ENCODE measurements at regions not wholly inside any gene's neighbourhood (a gene's known extent, or its start where the extent isn't known, plus 50 kb on each side); places are given as distances from the start of the nearest gene placed in this dataset.

DNA sequence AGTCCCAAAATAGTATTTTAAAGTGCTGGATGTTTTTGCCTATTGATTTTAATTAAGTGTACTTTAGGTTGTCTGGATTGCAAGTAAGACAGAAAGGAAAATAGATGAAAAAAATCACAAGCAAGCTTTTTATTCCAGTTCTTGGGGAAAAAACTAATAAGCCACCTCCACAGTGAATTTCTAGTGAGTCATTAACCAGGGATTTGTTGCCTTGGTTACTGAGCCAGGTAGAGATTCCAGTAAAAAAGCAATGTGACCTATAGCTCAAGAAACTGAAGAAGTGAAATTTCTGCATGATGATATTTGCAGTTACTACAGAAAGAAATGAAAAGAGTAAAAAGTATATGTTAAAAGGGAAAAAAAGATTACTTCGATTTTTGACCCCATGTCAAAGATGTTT, 160.6 kb downstream of the METTL4 start:
- DNase-seq: no peak

DNA sequence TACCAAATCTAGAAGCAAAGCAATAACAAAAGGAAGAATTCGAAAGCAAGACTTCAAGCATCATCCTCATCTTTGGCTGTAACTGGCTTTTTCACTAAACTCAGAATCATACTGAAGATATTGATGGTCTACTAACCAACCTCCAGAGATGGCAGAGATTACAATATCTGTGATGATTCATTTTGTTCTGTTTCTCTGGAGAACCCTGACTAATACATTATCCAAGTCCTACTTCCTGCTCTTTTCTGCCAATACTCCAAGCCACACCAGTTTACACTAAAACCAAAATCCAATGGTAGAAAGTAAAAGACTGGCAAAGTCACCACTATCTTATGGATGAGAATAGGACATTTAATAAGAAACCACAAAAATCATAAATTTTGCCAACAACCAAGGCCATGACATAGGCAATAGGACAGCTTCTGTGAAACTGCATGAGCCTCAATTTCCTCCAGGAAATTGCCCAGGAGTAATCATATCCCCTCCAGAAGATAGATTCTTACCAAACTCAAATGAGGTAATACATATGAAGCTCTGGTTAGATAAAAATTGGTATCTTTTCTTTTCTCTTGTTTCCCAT, 159.8 kb downstream of the METTL4 start:
- no peak for DNase-seq

DNA sequence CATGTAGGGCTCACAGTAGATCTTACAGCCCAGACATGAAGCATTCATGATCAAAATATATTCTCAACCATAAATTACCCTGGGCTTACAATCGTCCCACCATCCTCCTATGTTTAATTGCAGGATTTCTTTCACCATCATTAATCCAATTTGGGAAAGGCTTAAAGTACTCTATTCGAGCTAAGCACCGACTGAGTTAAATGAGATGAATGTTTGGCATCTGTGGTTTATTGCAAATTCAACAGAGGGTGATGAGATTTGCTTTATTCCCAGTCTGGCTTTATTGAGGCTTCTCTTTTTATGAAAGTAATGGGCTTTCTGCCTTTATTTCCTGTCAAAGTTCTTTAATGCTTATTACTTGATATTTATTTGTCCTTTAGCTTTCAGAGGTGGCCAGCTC, 159.0 kb downstream of the METTL4 start:
- no peak for DNase-seq

DNA sequence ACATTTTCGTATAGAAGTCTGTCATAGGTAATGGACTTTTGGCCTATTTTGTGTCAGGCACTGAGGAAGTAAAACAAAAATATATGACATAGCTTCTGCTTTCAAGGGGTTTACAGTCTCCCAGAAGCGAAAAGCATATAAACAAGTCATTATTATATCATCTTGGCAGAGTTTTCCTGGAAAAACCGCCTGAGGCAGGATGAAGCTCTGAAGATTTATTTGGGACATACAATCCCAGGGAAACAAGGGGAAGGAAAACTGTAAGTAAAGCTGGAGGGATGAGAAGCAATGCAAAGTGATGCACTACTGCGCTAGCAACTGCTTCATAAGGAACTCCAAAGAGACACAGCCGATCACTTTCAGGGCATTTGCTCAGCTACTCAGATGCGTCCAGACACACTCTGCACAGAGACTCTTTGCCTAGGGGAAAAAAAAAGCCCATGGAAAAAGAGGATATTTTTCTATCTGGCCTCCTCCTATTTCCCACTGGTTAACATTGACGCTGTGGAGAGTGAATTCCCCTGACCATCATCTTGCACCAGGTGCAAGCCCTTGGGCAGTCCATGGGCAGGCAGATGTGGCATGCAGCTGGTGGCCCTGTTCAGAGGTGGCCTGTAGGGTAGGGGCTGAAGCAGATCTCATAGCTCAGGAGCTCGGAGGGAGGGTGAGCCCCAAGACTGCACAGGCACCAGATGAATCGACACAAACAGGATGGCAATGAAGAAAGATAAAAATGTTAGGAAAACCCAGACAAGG, 158.1 kb downstream of the METTL4 start:
- no peak for DNase-seq

DNA sequence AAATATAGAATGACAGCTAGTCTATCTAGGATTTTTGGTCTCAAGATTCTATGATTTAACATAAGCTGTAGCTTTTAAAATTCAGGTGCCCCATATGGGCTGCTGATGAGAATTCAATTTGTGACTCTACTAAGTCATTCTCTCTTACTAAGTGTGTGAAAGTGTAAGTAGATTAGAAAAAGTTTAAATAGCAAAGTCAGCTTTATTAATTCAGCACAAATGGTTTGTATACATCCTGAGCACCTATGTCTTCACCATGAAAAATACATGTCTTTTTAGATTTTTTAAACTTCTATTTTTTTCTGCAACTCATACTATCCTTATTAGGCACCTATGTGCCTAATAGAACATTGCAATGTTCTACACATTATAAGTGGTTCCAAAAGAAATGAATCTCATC, 157.1 kb downstream of the METTL4 start:
- DNase-seq: no peak

DNA sequence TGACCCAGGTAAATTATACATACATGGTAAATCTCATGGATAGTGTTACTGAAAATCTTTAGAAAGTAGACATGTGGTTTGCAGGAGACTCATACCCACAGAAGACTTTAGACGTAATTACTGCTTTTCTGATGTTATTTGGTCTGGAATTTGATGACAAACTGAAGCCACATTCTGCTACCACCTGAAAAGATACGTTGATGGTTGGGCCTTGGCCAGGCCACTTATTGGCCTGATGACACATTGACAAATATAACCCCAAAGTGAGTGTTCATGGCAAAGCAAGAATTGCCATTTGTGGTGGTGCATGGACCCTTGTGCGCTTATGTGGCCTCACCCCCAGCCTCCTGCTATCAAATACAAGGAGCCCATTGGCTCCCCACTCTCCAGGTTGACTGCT, 155.6 kb downstream of the METTL4 start:
- no peak for DNase-seq

DNA sequence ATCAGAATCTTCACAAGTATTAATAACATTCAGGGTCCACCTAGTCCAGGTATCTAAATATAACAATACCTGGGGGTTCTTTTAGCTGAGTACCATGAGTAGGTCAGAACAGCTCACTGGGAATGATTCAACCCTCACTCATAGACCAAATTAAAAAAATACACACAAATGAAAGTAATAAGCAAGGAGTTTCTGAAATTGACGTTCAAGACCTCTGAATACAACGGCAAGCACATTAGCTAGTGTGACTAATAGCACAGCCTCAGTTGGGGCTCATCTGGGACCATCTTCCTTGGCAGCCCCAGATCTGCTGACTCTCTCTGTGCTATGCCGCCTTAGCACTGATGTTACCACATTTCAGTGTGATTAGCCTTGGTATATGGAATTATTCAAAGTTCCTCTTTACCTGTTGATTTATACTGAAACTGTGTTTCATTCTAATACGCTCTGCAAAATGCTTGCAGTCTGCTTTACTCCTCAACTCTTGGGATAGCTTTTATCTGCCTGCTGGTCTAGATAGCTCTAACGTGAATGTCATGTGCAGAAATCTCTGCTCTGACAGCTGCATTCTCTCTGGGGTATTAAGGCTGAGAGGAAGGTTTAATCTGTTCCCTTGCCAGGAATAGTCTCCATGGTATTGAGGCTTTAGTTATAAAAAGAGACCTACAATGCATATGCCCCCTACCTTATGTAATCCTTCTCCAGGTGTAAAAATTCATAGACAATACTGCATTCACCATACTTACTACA, 153.3 kb downstream of the METTL4 start:
- DNase-seq: no peak

DNA sequence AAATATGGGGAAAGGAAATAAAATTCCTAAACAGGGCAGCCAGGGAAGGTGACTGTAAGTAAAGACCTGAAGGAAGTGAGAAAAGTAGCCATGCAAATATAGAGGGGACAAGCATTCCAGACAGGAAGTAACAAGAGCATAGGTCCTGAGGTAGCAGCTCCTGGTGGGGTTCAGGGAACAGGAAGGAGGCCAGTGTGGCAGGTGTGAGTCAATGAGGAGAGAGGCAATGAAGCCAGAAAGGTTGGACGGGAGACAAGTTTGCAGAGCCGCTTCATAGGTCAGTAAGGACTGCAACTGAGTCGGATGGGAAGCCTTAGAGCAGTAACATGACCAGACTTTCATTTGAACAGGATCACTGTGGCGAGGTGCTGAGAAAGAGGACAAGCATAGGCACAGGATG, 150.9 kb downstream of the METTL4 start:
- no peak for DNase-seq

DNA sequence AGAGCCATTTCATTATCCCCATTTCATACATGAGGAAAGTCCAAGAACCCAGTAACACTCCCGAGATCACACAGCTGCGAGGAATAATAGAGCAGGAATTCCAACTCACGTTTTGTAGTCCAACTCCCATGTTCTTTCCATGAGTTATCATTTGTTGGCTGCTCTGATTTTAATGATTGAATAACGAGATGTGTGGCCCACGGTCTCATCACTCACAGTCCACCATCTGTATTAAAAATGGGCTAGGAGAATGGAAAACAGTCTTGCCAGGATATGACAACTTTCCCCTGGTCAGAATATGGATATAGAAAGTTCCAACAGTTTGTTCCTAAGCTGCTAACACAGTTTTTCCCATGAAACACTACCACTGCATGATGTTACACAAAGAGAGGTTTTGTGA, 147.5 kb downstream of the METTL4 start:
- no peak for DNase-seq

DNA sequence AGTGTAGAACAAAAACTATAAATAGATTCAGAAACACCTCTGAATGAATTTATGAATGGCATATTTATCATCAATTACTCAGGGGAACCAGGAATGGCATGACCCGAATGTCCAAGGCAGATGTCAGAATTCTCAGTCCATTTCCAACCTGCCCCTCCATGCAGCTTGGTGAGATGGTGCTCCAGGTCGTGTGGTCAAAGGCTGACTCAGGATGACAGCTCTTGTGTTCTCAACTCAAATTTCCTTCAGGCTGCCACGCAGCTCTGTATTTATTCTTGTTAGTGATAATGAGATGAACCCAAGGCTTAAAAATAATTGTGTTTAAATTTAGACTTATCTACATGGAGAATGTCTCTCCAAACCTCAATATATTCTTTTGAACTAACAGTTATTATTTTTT, 146.9 kb downstream of the METTL4 start:
- no peak for DNase-seq

DNA sequence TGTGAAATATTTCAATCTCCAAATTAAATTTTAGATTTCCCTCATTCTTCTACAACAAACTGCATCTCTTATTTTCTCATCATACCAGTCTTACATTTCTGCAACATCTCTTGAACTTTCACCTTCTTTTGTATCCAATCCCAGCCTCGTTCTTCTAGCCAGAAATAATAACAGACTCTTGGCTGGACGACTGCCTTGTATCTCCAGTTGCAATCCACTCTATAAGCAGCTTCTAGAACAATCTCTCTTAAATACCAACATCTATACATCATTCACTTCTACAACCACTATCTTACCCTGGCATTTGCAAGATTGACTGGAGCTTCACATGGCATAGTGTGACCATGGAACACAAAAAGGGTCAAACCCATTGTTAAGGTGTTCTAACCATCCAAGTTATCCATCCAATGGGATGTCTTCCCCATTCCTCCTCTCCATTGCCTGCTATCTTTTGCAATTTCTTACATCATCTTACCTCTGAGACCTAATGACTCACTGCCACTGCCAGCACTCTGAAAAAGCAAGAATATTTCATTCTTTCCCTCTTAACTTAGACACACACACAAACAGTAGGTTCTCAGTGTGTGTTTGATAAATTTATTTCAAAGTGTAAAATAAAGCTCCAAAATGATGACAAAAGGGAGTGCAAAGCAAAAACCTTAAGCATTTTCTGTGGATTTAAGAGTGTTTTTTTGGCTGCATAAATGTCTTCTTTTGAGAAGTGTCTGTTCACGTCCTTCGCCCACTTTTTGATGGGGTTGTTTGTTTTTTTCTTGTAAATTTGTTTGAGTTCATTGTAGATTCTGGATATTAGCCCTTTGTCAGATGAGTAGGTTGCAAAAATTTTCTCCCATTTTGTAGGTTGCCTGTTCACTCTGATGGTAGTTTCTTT, 145.6 kb downstream of the METTL4 start:
- DNase-seq: no peak

DNA sequence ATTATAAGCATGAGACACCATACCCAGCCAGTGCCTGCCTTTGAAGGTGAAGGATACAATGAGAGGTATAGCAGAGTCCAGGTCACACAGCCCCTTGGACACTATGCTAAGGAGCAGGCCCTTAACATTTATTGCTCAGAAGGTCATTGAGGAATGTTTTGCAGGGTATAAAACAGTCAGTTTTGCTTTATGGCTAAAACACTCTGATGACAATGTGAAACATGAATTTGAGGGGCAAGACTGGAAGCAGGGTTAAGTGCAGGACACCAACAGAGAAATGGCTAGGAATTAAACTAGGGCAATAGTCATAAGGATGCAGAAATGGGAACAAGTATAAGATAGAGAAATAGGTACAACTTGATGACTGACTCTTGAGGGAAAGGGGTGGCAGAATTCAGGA, 141.1 kb downstream of the METTL4 start:
- DNase-seq: no peak

DNA sequence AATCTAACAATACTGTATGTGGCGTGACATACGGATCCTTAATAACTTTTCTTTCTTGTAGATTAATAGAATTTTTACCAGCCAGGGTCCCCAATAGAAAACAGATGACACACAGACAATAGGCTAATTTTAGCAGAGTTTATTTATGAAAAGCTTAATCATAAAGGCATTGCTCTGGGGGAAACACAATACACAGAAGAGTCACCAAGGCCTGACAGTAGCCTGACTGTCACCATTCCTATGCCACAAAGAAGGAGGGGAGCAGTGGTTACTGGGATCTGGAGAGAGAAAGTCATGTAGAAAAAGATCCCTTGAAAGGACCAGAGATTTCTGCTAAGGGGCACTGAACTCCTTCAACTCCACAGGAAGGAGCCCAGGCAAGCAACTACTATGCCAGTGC, 139.5 kb downstream of the METTL4 start:
- DNase-seq: no peak

DNA sequence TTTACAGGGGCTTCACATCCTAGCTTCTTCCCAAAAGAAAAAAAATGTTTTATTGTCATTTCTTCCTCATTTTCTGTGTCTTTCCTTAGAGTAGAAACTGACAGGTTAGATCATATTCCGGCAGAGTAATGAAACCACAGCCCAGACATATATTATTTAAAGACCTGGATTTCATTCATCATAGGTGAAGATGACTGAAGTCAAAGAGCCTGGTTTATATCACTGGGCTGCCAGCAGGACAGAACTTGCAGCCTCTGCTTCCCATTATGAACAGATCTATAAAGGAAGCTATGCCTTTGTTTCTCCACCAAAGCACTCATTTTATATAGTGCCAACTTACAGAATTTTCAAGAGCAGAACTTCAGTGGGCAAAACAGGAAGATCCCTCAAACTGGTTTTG, 137.9 kb downstream of the METTL4 start:
- no peak for DNase-seq

DNA sequence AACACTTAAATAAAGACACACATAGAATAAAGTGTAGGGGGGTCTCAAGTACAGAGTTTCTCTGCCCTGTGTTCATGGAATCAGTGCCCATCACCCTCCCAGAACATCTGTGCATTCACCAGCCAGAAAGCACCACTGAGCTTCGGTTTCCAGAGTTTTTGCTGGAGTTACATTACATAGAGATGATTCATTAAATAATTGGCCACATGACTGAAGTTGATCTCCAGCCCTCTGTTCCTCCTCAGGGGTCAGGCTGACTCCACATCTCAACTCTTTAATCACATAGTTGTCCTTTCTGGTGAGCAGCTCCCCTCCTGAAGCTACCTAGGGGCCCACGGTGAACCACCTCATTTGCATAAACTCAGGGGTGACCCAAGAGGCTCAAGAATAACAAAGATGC, 129.8 kb downstream of the METTL4 start:
- DNase-seq: no peak

DNA sequence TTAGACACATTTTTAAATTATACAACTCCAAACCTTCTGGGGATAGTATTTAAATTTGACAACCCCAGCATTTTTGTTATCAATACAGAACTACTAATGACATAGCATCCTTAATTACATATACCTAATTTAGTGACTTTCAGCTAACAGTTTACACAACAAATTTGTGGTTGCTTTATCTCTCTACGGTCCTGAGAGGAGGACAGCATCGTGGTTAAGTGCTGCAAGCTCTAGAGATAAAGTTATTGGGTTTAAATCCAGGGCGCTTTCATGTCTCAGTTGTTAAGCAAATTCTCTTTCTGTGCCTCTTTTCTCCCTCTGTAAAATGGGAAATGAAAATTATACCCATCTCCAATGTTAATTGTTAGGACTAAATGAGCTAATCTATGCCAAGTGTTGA, 129.3 kb downstream of the METTL4 start:
- no peak for DNase-seq

DNA sequence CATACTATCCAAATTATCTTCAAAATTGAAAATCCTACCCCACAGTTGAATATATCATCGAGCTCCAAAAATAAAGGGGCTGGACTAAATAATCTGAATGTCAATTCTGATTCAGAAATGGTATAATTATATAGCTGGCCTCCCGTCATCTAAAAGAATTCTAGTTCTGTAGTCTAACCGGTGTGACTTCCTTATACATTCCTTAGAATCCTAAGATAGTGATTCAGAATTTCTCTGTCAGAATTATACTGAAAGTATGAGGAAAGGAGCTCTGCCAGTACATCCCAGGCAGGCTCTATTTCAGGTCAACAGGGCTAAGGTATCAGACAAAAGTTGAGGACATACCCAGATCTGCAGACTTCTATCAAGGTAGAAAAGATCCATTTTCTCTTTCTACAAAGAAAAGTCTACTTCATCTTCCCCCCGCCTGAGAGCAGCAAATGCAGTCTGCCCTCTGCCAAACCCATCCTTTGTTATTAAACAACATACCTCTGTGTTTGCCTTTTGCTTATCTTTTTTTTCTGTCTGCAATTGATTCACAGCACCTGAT, 128.5 kb downstream of the METTL4 start:
- DNase-seq: no peak

DNA sequence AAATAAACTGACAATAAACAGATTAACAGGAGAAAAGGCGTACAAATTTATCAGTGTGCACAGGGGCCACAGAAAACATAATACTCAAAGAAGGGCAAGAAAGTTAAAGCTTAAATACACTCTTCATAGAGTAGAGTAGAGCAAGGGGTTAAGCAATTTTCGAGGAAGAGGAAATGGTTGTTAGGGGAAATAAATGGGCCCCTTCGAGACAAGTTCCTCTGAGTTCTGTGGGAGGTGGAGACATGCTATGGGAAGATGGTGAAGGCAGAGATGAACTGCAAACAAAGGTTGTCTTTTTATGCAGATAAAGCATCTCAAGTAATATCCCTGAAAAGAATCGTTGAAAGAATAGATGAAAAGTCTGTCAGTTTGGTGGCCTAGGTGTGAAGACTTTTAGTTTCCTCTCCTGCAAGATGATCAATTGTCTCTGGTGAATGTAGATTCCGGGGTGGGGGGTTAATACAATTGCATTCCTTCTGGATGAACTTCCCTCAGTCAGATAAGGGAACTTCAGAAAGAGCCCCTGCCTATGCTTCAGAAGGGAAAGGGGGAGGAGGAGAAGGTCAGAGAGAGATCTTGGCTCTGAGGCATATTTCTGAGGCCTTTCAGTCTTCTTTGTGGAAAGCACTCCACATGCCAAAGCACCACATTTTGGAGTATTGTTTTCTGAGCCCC, 127.0 kb downstream of the METTL4 start:
- DNase-seq: no peak

DNA sequence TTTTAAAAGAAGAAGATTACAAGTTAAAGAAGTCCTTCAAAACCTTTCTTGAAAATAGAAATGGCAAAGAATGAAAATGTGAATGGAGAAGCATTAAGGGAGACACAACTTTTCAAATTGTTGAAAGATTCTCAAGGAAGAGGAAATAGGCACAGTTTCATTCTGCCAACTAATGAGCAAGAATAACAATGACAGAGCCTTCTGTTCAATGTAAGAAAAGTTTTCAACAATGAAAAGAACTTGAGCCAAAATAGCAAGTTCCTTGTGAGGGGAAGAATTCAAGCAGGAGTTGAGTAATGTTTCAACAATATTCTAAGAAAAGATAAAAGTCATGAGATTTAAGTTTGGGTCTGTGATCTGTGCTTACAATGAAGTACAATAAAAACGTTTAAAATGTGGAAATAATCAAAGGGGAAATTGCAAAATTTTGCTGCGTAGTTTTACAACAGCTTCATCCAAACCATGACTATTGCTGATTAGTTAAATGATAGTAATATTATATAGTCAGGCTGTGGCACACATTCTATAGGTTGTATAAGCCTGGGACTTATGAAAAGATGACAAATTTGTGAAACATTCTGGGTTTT, 122.6 kb downstream of the METTL4 start:
- no peak for DNase-seq

DNA sequence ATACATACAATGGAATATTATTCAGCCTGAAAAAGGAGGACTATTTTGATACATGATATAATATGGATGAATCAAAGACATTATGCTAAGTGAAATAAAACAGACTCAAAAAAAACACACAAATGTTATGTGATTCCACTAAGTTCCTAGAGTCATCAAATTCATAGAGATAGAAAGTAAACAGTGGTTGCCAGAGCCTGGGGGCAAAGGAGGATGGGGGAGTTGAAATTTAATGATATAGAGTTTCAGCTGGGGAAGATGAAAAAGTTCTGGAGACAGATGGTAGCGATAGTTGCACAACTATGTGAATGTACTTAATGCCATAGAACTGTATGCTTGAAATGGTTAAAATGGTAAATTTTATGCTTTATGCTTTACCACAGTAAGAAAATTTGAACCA, 119.7 kb downstream of the METTL4 start:
- no peak for DNase-seq

DNA sequence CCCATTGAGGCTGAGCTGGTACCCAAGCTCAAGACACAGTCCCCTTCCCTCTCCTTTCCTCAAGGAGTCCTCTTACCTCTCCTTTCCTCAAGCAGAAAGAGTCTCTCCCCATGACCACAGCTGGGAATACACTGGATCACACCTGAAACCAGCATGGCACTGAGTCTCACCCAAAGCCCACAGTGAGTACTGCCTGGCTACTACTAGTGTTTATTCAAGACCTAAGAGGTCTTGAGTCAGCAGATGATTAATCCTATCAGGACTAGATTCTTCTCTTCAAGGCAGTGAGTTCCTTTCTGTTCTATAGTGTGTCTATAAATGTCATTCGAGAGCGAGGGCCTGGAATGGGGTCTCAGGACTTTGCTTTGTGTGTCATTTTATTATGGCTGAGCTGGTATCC, 111.4 kb downstream of the METTL4 start:
- no peak for DNase-seq

DNA sequence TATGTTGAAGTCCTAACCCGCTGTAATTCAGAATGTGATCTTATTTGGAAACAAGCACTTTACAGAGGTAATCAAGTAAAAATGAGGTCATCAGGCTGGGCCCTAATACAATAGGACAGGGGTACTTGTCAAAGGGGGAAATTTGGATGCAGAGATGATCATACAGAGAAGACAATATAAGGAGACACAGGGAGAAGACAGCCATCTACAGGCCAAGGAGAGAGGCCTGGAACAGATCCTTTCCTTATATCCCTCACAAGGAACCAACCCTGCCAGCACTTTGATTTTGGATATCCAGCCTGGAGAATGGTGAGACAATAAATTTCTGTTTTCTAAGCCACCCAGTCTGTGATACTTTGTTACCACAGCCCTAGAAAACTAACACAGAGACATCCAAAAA, 104.3 kb downstream of the METTL4 start:
- no peak for DNase-seq

Data from activated CD4-positive, alpha-beta T cell treated with anti-CD3 and anti-CD28 coated beads, Interleukin-2, amount 50 U/mL, for 1 hour (primary cell).